Lower leg skin (tissue), 4 donors: ENCODE measurements at regions not wholly inside any gene's neighbourhood (a gene's known extent, or its start where the extent isn't known, plus 50 kb on each side); places are given as distances from the start of the nearest gene placed in this dataset.

ENCODE experiments used
- DNase-seq, 2 donors: peaks; one replicate each; pipeline ENCODE4 v3.0.0-alpha.2; 2019; ENCODE audit warnings: low spot score in 2 of 2
- H3K4me3 ChIP-seq: fragments of 200-600 bp; sonication (generic); 2 replicates; pipeline ENCODE4 v1.5.1; 2017; ENCODE audit warnings: mild to moderate bottlenecking, low read depth; ENCODE audit not compliant: poor library complexity, severe bottlenecking
- POLR2A ChIP-seq, 2 donors: fragments of 450-650 bp; IDR thresholded peaks; one replicate each; pipeline ENCODE4 v1.6.1; 2016 to 2017; ENCODE audit warnings: antibody characterized with exemption in 2 of 2, mild to moderate bottlenecking in 1 of 2, moderate library complexity in 1 of 2
- WGBS, 2 donors: methylation state at CpG; one replicate each; pipeline ENCODE4 v1.1.5; 2018; 5-methylcytosine and 5-hydroxymethylcytosine counted together
- intact Hi-C: fragments of 100-400 bp; cut with DNase I; formaldehyde crosslinking; loops from one replicate; pipeline ENCODE4 v1.15.0; 2023; ENCODE audit warnings: low total_unique reads
- TF ChIP-seq, protein P1 (sequence below), 3 donors: fragments of 450-650 bp; IDR thresholded peaks; one replicate each; pipeline ENCODE4 v1.5.1; 2016; ENCODE audit warnings: antibody characterized with exemption in 3 of 3, mild to moderate bottlenecking in 3 of 3, moderate library complexity in 2 of 3

DNA sequence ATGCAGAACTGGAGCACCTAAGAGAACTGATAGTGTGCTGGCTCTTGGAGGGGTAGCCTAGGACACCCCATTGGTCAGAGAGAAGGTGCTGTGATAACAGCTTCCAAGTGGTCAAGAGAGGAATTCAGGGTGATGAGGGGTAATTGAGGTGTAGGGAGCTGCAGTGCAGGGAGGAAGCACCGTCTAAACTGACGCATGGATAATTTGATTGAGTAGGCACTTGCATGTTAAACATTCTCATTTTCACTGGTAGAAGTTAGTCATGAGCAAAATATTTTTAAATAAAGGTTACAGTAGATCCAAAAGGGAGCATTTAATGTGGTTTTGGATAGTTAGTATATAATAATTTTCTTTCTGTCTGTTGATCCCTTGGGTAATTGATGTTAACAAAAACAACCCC, 155.1 kb upstream of the TCF4 start:
- DNase-seq: no peak
- no peak overlapping the region for H3K4me3 ChIP-seq
- intact Hi-C loops: no loop called here
- no peak for TF ChIP-seq POLR2A (IDR thresholded peaks at IDR 0.05)
- TF ChIP-seq, protein P1, sequence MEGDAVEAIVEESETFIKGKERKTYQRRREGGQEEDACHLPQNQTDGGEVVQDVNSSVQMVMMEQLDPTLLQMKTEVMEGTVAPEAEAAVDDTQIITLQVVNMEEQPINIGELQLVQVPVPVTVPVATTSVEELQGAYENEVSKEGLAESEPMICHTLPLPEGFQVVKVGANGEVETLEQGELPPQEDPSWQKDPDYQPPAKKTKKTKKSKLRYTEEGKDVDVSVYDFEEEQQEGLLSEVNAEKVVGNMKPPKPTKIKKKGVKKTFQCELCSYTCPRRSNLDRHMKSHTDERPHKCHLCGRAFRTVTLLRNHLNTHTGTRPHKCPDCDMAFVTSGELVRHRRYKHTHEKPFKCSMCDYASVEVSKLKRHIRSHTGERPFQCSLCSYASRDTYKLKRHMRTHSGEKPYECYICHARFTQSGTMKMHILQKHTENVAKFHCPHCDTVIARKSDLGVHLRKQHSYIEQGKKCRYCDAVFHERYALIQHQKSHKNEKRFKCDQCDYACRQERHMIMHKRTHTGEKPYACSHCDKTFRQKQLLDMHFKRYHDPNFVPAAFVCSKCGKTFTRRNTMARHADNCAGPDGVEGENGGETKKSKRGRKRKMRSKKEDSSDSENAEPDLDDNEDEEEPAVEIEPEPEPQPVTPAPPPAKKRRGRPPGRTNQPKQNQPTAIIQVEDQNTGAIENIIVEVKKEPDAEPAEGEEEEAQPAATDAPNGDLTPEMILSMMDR (IDR thresholded peaks at IDR 0.05): no peak
- 86 to 90% methylated on average over 2 of the region's 2 CpGs for WGBS, 2 donors

DNA sequence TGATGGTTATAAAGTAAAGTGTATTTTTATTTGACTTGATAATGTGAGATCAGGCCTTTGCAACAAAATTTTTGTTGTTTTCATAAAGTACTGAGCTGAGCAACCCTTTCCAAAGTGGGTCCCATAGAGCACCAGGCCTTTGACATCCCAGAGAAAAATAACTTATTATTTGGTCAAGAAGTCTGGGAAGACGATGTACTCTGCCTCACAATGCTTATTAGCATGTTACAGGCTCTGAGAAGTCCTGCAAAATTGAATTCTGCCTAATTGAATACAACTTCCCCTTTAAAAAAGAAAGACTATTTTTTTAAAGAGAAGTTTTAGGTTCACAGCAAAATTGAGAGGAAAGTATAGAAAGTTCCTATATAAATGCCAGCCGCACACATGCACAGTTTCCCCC, 151.5 kb upstream of the TCF4 start:
- intact Hi-C loops: no loop called here
- no peak for TF ChIP-seq POLR2A (IDR thresholded peaks at IDR 0.05)
- WGBS, 2 donors: 41 to 42% methylated on average over 2 of the region's 2 CpGs
- no peak for DNase-seq
- H3K4me3 ChIP-seq: no peak overlapping the region

DNA sequence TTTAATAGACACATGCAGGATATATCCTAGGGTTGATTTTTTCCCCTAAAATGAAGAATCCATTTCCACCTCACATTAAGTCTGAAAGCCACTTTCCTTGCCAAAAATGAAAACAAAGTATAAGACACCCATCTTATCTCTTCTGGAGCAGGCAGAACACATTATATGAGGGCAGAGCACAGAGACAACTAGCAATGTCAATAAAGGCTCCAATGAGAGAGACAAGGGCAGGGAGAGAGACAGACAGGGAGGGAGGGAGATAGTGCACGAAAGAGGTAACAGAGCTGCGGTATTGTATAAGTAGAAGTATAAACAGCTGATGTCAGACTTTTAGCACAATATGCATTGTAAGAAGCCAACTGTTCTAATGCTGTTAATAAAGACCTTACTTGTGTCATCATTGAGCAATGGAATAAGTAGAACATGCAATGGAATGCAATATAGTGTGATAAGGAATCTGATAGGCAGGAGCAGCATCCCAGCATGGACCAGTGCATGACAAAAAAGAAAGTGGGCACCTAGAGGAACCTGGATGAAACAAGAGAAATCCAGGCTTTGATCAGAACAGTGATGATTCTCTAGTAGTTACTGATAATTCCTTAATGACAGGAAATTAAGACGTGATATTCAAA, 150.6 kb upstream of the TCF4 start:
- 87 to 88% methylated on average over 3 of the region's 3 CpGs for WGBS, 2 donors
- TF ChIP-seq, protein P1 (IDR thresholded peaks at IDR 0.05): no peak
- no peak for TF ChIP-seq POLR2A (IDR thresholded peaks at IDR 0.05)
- no peak for DNase-seq
- intact Hi-C loops: no loop called here
- H3K4me3 ChIP-seq: no peak overlapping the region

DNA sequence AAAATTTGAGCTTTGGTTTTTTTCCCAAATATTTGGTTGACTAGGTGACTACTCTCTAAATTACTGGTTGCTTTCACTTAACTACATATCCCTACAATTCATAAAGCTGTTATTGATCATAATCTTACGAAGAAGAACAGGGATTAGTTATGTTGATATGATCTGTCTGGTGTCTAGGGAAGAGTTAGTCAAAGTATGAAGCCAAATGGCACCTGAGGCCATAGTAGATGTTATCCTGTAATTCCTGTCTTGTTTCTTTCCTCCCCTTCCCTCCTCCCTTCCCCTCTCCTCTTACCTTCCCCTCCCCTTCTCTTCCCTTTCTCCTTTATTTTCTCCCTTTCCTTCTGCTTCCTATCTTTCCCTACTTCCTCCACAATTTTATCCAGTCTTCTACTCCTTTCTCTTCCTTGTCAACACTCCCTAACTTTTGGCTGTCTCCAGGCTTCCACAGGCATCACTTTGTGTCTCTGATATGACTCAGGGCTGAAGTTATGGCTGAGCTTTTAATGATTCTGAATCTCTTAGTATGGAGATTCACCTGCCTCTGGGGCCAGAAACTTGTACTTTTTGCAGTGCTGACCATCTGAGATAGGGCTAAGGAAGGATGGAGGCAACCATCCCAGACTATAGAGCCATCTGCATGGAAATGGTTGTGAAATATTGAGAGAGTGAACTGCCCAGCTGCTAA, 149.9 kb upstream of the TCF4 start:
- no peak for DNase-seq
- 48 to 63% methylated on average over 1 of the region's 1 CpG for WGBS, 2 donors
- no peak overlapping the region for H3K4me3 ChIP-seq
- no peak for TF ChIP-seq POLR2A (IDR thresholded peaks at IDR 0.05)
- TF ChIP-seq, protein P1 (IDR thresholded peaks at IDR 0.05): no peak
- intact Hi-C loops: no loop called here

DNA sequence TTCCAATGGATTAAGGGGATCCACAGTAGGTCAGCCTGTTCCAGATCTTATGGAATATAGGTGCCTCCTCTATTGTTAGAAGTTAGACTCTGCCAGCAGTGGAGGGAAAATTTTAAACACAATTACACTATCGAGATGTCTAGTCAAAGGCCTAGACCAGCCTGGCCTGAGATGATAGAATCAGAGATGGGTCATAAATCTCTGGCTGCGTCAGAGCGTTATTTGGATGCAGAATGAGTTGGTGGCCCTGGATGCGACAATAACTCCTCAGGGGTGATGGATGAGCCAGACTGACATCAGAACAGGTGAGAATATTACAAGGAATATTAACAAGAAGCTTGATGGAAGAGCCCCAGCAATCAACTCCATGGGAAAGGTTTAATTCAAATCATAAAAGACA, 149.3 kb upstream of the TCF4 start:
- no peak for DNase-seq
- intact Hi-C loops: no loop called here
- whole genome bisulfite sequencing, 2 donors: 85 to 90% methylated on average over 4 of the region's 4 CpGs

DNA sequence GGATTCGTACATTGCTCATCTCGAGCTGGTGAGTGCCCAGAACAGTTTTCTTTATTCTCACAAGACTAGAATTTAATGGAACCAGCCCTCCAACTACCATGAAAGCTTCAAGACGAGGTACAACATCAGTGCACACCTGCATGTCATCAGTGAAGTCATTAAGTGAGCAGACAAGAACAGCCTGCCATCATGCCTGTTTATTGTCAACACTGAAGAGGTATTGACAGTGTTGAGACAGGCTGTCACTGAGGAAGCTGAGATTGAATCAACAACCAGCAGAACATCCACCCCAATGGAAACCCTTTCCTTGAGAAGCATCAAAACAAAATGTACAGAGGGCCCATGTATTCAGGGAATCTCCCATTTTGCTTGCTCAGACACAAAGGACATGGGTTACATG, 148.0 kb upstream of the TCF4 start:
- H3K4me3 ChIP-seq: no peak overlapping the region
- TF ChIP-seq POLR2A (IDR thresholded peaks at IDR 0.05): no peak
- TF ChIP-seq, protein P1 (IDR thresholded peaks at IDR 0.05): no peak
- intact Hi-C loops: no loop called here
- WGBS, 2 donors: 84 to 92% methylated on average over 3 of the region's 3 CpGs
- no peak for DNase-seq

More for the DNA sequence above, 149.3 kb upstream of the TCF4 start:
- no peak overlapping the region for H3K4me3 ChIP-seq
- TF ChIP-seq, protein P1 (IDR thresholded peaks at IDR 0.05): no peak
- no peak for TF ChIP-seq POLR2A (IDR thresholded peaks at IDR 0.05)
